ENCODE measurements at regions not wholly inside any gene's neighbourhood (a gene's known extent, or its start where the extent isn't known, plus 50 kb on each side); places are given as distances from the start of the nearest gene placed in this dataset.
"Not testable (repeated sequence)": the region's sequence is repeated elsewhere in the genome, so short reads cannot be mapped to it uniquely, and the experiment has no call there.

- no peak for TF ChIP-seq CTCF (IDR thresholded peaks at IDR 0.05; ENCODE audit: control insufficient read depth, extremely low read depth, insufficient read depth)
- DNase-seq (ENCODE audit: low read depth) = no peak
- H3K4me3 ChIP-seq (ENCODE audit: low read depth, low read length) = no peak overlapping the region
Observed at GRCh38 chr7:13265271-13265670, 577.8 kb downstream of the ARL4A start.

GRCh38 chr7:13274205-13274604 lies 586.8 kb downstream of the ARL4A start:
- H3K4me3 ChIP-seq (ENCODE audit: low read depth, low read length) = not testable (repeated sequence)

GRCh38 chr7:13276977-13277376 lies 589.5 kb downstream of the ARL4A start:
- peak; percentile 41 for TF ChIP-seq CTCF (IDR thresholded peaks at IDR 0.05; ENCODE audit: control insufficient read depth, extremely low read depth, insufficient read depth)
- DNase-seq (ENCODE audit: low read depth) = no peak
- H3K4me3 ChIP-seq (ENCODE audit: low read depth, low read length) = no peak overlapping the region

More at GRCh38 chr7:13274205-13274604, 586.8 kb downstream of the ARL4A start:
- DNase-seq (ENCODE audit: low read depth) = not testable (repeated sequence)

DNA sequence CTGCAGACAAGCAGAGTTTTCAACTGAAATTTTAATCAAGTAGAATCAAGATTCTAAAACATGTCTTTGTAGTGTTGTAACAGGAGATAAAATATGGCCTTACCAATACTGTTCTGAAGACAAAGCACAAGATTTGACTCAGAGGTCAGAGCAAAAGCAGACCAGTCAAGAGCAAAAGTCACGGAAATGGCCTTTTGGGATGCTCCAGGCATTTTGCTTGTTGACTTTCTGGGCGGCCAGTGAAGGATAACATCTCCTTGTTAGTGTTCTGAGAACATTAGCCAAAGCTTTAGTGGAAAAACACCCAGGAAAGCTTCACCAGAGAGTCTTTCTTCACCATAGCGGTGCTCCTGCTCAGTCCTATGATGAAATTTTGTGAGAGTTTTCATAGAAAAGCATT lies 590.6 kb downstream of the ARL4A start:
- DNase-seq (ENCODE audit: low read depth) = no peak
- no peak overlapping the region for H3K4me3 ChIP-seq (ENCODE audit: low read depth, low read length)
- TF ChIP-seq CTCF (IDR thresholded peaks at IDR 0.05; ENCODE audit: control insufficient read depth, extremely low read depth, insufficient read depth) = no peak

GRCh38 chr7:13279854-13280435 lies 592.5 kb downstream of the ARL4A start:
- no peak overlapping the region for H3K4me3 ChIP-seq (ENCODE audit: low read depth, low read length)
- DNase-seq (ENCODE audit: low read depth) = peak; percentile 14
- 0 out of 2 replicates have a peak, but pooled peaks have one; percentile 22 for TF ChIP-seq CTCF (IDR thresholded peaks at IDR 0.05; ENCODE audit: control insufficient read depth, extremely low read depth, insufficient read depth)

GRCh38 chr7:13282377-13282980 lies 595.0 kb downstream of the ARL4A start:
- DNase-seq (ENCODE audit: low read depth) = peak; percentile 37
- H3K4me3 ChIP-seq (ENCODE audit: low read depth, low read length) = no peak overlapping the region
- peak; percentile 41; the same call in 1 of the 2 replicates for TF ChIP-seq CTCF (IDR thresholded peaks at IDR 0.05; ENCODE audit: control insufficient read depth, extremely low read depth, insufficient read depth)

DNA sequence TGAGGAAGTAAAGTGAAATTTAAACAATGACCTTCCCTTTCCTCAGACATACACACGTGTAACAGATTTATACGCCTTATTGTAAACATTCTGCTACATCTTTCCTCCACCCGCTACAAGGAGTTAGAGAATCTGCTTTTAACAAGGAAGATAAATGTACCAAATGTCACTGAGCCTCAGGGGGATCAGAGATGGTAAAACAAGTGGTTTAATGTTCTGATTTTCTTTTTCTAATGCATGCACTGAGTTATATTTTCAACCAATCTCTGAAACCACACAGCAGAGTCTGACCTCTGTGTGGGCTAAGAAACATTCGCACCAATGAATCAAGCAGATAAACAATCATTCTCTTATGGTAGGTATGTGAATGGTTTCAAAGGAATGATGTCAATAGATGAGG lies 599.5 kb downstream of the ARL4A start:
- no peak overlapping the region for H3K4me3 ChIP-seq (ENCODE audit: low read depth, low read length)
- no peak for DNase-seq (ENCODE audit: low read depth)
- TF ChIP-seq CTCF (IDR thresholded peaks at IDR 0.05; ENCODE audit: control insufficient read depth, extremely low read depth, insufficient read depth) = no peak
